Iris pigment epithelial cell (primary cell): ENCODE measurements at regions not wholly inside any gene's neighbourhood (a gene's known extent, or its start where the extent isn't known, plus 50 kb on each side); places are given as distances from the start of the nearest gene placed in this dataset.

Experiments used
- DNase-seq: peaks from one replicate; pipeline ENCODE4 v3.0.0-alpha.2; 2011; ENCODE audit warnings: low read depth

DNA sequence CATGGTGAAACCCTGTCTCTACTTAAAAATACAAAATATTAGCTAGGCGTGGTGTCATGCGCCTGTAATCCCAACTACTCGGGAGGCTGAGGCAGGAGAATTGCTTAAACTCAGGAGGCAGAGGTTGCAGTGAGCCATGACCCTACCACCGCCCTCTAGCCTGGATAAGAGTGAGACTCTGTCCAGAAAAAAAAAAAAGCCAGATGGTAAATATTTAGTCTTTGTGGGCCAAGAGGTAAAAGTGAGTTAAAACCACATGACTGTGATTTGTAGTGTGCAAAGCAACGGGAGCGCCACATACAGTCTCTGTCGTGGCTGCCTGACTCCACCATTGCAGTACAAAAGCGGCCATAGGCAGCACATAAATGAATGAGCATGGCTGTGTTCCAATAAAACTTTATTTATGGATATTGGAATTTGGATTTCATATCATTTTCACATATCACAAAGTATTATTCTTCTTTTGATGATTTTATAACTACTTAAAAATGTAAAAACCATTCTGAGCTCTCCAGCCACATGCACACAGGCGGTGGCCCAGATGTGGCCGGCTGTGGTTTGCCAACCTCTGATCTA lies 51.8 kb upstream of the CASZ1 start:
- no peak for DNase-seq

GRCh38 chr1:10850026-10850425 lies 53.6 kb upstream of the CASZ1 start:
- no peak for DNase-seq

GRCh38 chr1:10851024-10852013 lies 54.9 kb upstream of the CASZ1 start:
- DNase-seq = peak; percentile 9

DNA sequence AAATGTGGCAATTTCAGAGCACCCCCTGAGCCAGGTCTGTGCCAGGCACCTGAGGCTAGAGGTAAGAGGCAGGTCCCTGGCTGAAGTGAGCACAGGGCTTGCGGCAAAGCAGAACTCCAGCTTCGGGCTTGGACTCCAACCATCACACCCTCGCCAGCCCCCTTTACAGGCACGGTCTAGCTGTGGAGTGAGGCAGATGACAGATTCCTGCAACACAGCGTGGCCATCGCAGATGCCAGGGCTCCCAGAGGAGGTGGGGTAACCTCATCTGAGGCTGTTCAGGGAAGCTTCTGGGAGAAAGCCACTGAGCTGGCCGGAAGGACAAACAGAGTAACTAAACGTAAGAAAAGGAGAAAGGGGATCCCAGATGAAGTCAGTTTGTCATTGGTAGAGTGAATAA lies 55.6 kb upstream of the CASZ1 start:
- no peak for DNase-seq

GRCh38 chr1:10852486-10852885 lies 56.0 kb upstream of the CASZ1 start:
- DNase-seq = no peak

- no peak for DNase-seq
Observed at GRCh38 chr1:10852998-10853520, 56.6 kb upstream of the CASZ1 start.

- DNase-seq = no peak
Observed at GRCh38 chr1:10853701-10854100, 57.3 kb upstream of the CASZ1 start.

GRCh38 chr1:10854856-10855459 lies 58.5 kb upstream of the CASZ1 start:
- DNase-seq = no peak

DNA sequence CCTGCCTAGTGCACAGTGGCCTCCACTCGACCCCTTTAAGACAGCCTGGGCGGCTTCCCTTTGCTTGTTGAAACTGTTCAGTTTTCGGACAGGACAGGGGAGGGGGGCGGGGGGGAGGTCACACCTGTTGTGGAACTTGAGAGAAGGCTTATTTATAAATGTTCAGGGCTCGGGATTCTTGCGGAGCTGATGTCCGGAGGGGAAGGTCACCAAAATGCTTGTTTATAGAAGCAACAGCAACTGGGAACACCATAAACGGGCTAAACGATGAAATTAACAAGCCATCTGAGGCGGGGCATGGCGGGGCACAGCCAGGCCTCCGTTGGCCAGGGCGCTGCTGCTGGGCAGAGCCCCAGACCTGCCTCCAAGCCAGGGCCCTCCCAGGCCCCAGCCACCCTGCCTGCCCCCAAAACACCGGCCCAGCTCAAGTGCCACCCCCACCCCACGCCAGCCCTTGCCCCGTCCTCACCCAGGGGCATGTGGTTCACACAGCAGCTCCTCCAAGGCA lies 59.8 kb upstream of the CASZ1 start:
- no peak for DNase-seq

GRCh38 chr1:10856863-10857598 lies 60.6 kb upstream of the CASZ1 start:
- DNase-seq = no peak

DNA sequence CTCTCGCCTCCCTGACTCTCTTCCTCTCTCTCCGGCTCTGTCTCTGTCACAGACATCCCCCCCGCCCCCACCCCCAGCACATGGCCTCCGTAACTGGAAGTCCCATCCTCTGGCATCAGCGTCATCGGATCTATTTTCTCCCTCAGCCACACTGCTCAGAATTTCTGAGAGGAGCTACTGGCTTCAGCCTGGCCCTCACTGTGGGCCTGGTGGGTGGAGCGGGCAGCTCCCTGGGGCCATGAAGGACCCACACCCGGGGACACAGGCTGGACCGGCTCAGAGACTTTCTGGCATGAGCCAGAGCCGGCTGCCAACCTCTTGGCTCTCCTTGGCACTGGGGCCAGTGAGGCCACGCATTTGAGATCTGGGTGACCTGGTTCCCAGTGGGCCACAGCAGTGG lies 61.2 kb upstream of the CASZ1 start:
- no peak for DNase-seq

DNA sequence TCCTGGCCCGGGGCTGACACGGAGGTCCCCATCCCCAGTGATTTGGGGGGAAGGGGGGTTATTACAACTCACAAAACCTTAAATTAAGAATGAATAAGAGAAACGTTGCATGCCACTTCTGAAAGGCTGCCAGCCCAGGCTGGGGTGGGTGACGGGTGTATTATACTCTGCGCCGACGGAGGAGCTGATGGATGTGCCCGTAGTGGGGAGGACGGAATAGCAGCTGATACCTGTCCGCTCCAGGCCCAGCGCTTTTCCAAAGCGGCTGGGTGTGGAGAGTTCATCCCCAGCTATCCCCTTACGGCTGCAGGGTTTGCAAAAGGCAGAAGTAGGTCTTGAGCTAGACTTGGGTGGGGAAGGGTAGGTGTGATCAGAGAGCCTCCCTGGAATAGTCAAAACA lies 63.8 kb upstream of the CASZ1 start:
- no peak for DNase-seq

GRCh38 chr1:10860682-10861081 lies 64.2 kb upstream of the CASZ1 start:
- no peak for DNase-seq

- no peak for DNase-seq
Observed at GRCh38 chr1:10861822-10862221, 65.4 kb upstream of the CASZ1 start.

DNA sequence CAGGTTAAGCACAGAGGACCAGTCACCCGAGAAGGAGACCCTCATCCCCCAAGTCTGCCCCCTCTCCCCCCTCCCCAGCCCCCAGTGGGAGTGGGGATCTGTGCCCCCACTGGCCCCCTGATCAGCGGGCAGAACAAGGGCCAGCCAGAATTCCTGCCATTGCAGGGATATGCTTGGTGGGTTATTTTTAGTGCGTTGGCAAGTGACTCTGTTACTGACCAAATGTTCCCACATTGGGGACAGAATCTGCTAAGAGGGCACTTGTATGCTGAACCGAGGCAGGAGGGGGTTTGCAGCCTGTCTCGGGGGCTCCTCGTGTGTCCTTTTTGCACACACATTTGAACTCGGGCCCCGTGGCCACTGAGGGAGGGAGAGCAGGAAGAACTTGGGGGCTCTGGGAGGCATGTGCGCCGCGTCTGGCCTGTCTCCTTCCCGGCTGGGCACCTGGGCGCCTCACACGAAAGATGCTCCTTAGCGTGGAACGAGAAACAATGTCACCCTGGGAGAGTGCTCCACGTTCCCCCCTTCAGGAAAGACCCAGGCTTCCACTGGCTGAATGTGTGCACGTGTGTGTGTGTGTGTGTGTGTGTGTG lies 66.4 kb upstream of the CASZ1 start:
- DNase-seq = no peak

DNA sequence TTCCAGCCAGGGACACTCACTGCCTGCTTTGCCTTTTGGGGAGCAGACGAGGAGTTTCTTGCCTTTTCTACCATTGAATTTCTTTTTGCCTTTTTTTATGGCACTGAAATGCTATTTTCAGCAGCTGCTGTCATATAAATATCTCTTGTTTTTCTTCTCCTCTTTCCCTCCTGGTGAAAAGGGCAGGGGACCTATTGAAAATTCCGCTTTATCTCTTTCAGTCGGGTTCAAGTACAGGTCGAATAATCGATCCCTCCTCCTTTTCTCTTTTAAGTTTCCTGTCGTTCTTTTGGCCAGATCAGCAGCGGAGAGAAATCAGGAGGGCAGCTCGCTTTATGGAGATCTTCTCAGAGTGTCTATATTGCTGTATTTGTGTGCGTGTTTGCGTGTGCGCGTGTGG lies 67.4 kb upstream of the CASZ1 start:
- no peak for DNase-seq

DNA sequence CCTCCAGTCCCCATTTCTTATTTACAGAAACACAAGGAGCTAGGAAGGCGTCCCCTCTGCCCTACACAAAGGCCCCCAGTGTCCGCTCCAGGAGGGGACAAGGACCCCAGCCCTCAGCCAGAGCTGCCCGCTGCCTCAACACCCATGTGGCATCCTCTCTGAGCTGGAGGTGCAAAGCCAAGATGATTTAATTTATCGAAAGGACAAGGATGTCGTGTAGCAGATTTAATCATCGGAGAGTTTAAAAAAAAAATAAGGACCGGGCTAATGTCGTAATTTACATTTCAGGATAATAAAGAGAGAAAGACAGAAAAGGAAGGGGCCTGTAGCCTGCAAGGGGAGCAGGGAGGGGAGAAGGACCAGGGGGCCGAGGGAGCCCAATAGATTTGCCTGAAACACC lies 68.3 kb upstream of the CASZ1 start:
- no peak for DNase-seq

DNA sequence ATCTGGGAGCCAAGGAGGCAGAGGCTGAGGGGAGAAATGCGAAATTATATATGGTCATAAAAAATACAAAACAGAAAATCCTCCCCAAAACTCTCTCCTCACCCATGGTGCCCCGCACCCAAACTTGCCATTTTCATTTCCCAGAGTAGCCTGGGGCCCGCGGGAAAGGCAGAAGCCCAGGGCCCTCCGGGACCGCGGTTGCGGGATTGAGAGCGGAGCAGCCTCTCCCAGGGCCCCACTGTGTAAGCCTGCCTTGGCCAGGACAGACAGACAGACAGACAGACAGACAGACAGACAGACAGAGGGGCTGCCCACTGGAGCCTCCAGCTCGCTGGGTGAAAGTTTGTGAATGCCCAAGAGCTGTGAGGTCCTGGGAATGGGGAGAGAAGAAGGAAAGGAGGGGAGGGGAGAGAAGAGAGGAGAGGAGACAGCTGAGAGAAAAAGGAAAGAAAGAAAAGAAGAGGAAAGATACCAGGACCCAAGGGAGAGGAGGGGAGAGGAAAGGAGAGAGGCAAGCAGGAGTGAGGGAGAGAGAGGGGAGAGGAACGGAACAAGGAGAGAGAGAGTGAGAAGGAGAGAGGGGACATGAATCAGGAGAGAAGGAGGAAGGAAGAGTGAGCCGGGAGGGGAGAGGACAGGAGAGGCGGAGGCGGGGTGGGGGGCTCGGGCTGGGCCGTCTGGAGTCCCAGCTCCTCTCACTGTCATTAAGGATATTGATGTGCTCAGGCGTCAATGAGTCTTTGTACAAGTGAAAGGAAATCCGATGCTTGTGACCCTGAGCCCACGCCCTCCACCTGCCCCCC lies 69.3 kb upstream of the CASZ1 start:
- DNase-seq = no peak

- DNase-seq = peak; percentile 49
Observed at GRCh38 chr1:10866321-10867093, 70.1 kb upstream of the CASZ1 start.

- peak; percentile 23 for DNase-seq
Observed at GRCh38 chr1:10867138-10867721, 70.8 kb upstream of the CASZ1 start.
